Peyer's patch (tissue), 4 donors: ENCODE measurements at regions not wholly inside any gene's neighbourhood (a gene's known extent, or its start where the extent isn't known, plus 50 kb on each side); places are given as distances from the start of the nearest gene placed in this dataset.

ENCODE experiments used
- CTCF ChIP-seq, 6 experiments: fragments of 450-650 bp in 4 of 6; fragments of 200-600 bp in 2 of 6; sonication (generic) in 1 of 6; IDR thresholded peaks; one replicate each; pipeline ENCODE4 v1.5.1; 2017 to 2019; ENCODE audit warnings: antibody characterized with exemption in 6 of 6, mild to moderate bottlenecking in 3 of 6, moderate library complexity in 1 of 6
- POLR2A ChIP-seq, 2 donors: fragments of 450-650 bp; IDR thresholded peaks; one replicate each; pipeline ENCODE4 v1.5.1; 2017; ENCODE audit warnings: antibody characterized with exemption in 2 of 2, mild to moderate bottlenecking in 2 of 2, moderate library complexity in 2 of 2

DNA sequence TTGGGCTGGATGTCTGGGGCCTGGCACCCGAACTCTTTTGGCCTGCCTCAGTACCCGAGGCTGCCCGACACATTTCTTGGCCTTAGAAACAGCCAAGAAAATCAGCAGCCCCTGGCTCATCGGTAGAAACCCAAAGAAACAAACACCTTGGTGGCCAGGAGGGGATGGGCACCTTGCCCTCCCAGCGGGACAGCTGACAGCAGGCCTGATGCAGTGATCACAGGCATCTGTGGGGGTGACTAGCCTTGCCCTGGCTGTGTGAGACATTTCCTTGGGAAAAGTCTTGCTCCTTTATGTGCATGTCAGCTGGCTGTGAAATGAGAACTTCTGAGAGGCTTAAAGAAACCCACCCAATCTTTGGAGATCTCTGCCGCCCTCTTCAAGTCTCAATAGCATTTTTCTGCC is 60.9 kb downstream of the SMIM38 start:
- TF ChIP-seq CTCF (IDR thresholded peaks at IDR 0.05) (no peak), POLR2A (IDR thresholded peaks at IDR 0.05) (no peak)
